Gastrocnemius medialis (tissue), 4 donors: ENCODE measurements at regions not wholly inside any gene's neighbourhood (a gene's known extent, or its start where the extent isn't known, plus 50 kb on each side); places are given as distances from the start of the nearest gene placed in this dataset.

Experiments
- POLR2A ChIP-seq, 2 donors: fragments of 450-650 bp; IDR thresholded peaks; one replicate each; pipeline ENCODE4 v1.6.1; 2017; ENCODE audit warnings: antibody characterized with exemption in 2 of 2, mild to moderate bottlenecking in 2 of 2, moderate library complexity in 2 of 2
- TF ChIP-seq, protein P1 (sequence below), 5 experiments: fragments of 450-650 bp in 3 of 5; fragments of 200-600 bp in 2 of 5; sonication (generic) in 2 of 5; IDR thresholded peaks in 4 of 5; conservative IDR thresholded peaks in 1 of 5; 1 replicate in 4 of 5; 2 replicates in 1 of 5; pipeline ENCODE4 v1.5.1; 2016 to 2019; ENCODE audit warnings: antibody characterized with exemption in 5 of 5, mild to moderate bottlenecking in 3 of 5, moderate library complexity in 3 of 5

DNA sequence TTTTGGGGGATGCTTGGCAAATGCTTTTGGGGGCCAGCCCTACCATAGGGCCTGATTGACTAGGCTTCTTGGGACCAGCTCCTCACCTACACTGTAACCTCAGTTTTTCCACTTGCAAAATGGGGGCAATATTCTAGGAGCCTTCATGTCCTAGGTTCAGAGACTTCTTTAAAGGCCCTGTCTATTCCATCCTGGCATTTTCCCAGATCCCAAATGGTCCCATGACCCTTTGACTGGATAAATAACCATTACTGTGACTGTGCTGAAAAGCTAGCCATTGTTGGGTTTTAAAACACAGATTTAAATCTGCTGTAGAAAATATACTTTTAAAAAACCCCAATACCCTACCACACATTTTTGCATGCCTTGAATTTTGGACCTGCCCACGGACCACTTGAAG lies 149.8 kb downstream of the EFNB1 start:
- TF ChIP-seq, protein P1, sequence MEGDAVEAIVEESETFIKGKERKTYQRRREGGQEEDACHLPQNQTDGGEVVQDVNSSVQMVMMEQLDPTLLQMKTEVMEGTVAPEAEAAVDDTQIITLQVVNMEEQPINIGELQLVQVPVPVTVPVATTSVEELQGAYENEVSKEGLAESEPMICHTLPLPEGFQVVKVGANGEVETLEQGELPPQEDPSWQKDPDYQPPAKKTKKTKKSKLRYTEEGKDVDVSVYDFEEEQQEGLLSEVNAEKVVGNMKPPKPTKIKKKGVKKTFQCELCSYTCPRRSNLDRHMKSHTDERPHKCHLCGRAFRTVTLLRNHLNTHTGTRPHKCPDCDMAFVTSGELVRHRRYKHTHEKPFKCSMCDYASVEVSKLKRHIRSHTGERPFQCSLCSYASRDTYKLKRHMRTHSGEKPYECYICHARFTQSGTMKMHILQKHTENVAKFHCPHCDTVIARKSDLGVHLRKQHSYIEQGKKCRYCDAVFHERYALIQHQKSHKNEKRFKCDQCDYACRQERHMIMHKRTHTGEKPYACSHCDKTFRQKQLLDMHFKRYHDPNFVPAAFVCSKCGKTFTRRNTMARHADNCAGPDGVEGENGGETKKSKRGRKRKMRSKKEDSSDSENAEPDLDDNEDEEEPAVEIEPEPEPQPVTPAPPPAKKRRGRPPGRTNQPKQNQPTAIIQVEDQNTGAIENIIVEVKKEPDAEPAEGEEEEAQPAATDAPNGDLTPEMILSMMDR (IDR thresholded peaks at IDR 0.05 in 4 of 5, conservative IDR thresholded peaks at IDR 0.05 in 1 of 5): no peak
- no peak for TF ChIP-seq POLR2A (IDR thresholded peaks at IDR 0.05)
